Neural progenitor cell (in vitro differentiated cells): ENCODE measurements at regions not wholly inside any gene's neighbourhood (a gene's known extent, or its start where the extent isn't known, plus 50 kb on each side); places are given as distances from the start of the nearest gene placed in this dataset.

Source experiments
- EZH2 ChIP-seq: fragments of 200-600 bp; sonication (generic); IDR thresholded peaks from 2 replicates; pipeline ENCODE4 v1.6.1; 2017; ENCODE audit warnings: antibody characterized with exemption, mild to moderate bottlenecking, moderate library complexity
- EZH2phosphoT487 ChIP-seq: fragments of 200-600 bp; sonication (generic); IDR thresholded peaks from 2 replicates; pipeline ENCODE4 v1.6.1; 2017; ENCODE audit warnings: antibody characterized with exemption
- TF ChIP-seq, protein P1 (sequence below): fragments of 200-600 bp; sonication (generic); IDR thresholded peaks from 2 replicates; pipeline ENCODE4 v1.5.1; 2017; ENCODE audit warnings: antibody characterized with exemption, mild to moderate bottlenecking

- TF ChIP-seq, protein P1, sequence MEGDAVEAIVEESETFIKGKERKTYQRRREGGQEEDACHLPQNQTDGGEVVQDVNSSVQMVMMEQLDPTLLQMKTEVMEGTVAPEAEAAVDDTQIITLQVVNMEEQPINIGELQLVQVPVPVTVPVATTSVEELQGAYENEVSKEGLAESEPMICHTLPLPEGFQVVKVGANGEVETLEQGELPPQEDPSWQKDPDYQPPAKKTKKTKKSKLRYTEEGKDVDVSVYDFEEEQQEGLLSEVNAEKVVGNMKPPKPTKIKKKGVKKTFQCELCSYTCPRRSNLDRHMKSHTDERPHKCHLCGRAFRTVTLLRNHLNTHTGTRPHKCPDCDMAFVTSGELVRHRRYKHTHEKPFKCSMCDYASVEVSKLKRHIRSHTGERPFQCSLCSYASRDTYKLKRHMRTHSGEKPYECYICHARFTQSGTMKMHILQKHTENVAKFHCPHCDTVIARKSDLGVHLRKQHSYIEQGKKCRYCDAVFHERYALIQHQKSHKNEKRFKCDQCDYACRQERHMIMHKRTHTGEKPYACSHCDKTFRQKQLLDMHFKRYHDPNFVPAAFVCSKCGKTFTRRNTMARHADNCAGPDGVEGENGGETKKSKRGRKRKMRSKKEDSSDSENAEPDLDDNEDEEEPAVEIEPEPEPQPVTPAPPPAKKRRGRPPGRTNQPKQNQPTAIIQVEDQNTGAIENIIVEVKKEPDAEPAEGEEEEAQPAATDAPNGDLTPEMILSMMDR: no peak
- TF ChIP-seq EZH2: no peak
- no peak for TF ChIP-seq EZH2phosphoT487
These were observed 155.0 kb upstream of the SFRP2 start for GRCh38 chr4:153943738-153944415.
